HEK293 (cell line): ENCODE measurements at regions not wholly inside any gene's neighbourhood (a gene's known extent, or its start where the extent isn't known, plus 50 kb on each side); places are given as distances from the start of the nearest gene placed in this dataset.

Experiments used
- CTCF ChIA-PET: fragments of 350-600 bp; formaldehyde crosslinking; extraction: SDS; loops from one replicate; lab custom pipeline; 2021; ENCODE audit warnings: antibody characterized with exemption; lab: Yijun Ruan, JAX
- POLR2A ChIA-PET: fragments of 300-600 bp; formaldehyde crosslinking; extraction: SDS; loops from one replicate; lab custom pipeline; 2020; ENCODE audit warnings: antibody characterized with exemption, inconsistent platforms; lab: Yijun Ruan, JAX
- H3K27ac ChIP-seq: fragments of 200-500 bp; sonication (Bioruptor generic); 2 replicates; pipeline ENCODE4 v1.5.1; 2014; ENCODE audit warnings: low read depth, low read length, control low read depth, inconsistent platforms; ENCODE audit errors: extremely low read depth
- H3K36me3 ChIP-seq, 2 experiments: fragments of 200-500 bp in 1 of 2; sonication (Bioruptor generic) in 1 of 2; 1 replicate in 1 of 2; 2 replicates in 1 of 2; pipeline ENCODE4 v1.5.1; 2014 to 2017; ENCODE audit warnings: inconsistent platforms in 2 of 2, low read length in 2 of 2; ENCODE audit not compliant: control insufficient read depth in 2 of 2, insufficient read depth in 1 of 2
- H3K4me1 ChIP-seq: fragments of 200-500 bp; sonication (Bioruptor generic); 2 replicates; pipeline ENCODE4 v1.5.1; 2014; ENCODE audit warnings: mild to moderate bottlenecking, low read length, inconsistent platforms; ENCODE audit not compliant: control insufficient read depth, insufficient read depth
- H3K4me3 ChIP-seq: 2 replicates; pipeline ENCODE4 v1.5.1; 2011; ENCODE audit warnings: low read depth, mild to moderate bottlenecking, control low read depth, low read length, moderate library complexity
- H3K9me3 ChIP-seq: fragments of 200-500 bp; sonication (Bioruptor generic); 2 replicates; pipeline ENCODE4 v1.5.1; 2014; ENCODE audit warnings: low read depth, low read length, inconsistent platforms; ENCODE audit not compliant: control insufficient read depth, insufficient read depth
- ATF2 ChIP-seq: fragments of 450-650 bp; formaldehyde crosslinking; IDR thresholded peaks from 2 replicates; pipeline ENCODE4 v1.5.1; 2016; ENCODE audit warnings: missing biosample characterization, missing genetic modification characterization, low read depth
- CTCF ChIP-seq: fragments of 450-650 bp; formaldehyde crosslinking; IDR thresholded peaks from 2 replicates; pipeline ENCODE4 v1.5.1; 2016; ENCODE audit warnings: missing biosample characterization, missing genetic modification characterization
- FEZF1 ChIP-seq: fragments of 450-650 bp; formaldehyde crosslinking; IDR thresholded peaks from 2 replicates; pipeline ENCODE4 v1.5.1; 2016; ENCODE audit warnings: missing biosample characterization, missing genetic modification characterization
- GLIS1 ChIP-seq: fragments of 450-650 bp; formaldehyde crosslinking; IDR thresholded peaks from 2 replicates; pipeline ENCODE4 v1.5.1; 2016; ENCODE audit warnings: missing biosample characterization, missing genetic modification characterization
- GLIS2 ChIP-seq: fragments of 450-650 bp; formaldehyde crosslinking; IDR thresholded peaks from 2 replicates; pipeline ENCODE4 v1.5.1; 2016; ENCODE audit warnings: missing biosample characterization, missing genetic modification characterization
- HOXD13 ChIP-seq: sonication (generic); formaldehyde crosslinking; IDR thresholded peaks from 2 replicates; pipeline ENCODE4 v1.8.0; 2022; ENCODE audit warnings: missing genetic modification reagents, borderline replicate concordance
- KLF16 ChIP-seq: fragments of 450-650 bp; formaldehyde crosslinking; IDR thresholded peaks from 2 replicates; pipeline ENCODE4 v1.5.1; 2017; ENCODE audit warnings: missing biosample characterization, missing genetic modification characterization
- SCRT1 ChIP-seq: fragments of 450-650 bp; formaldehyde crosslinking; IDR thresholded peaks from 2 replicates; pipeline ENCODE4 v1.5.1; 2016; ENCODE audit warnings: missing biosample characterization, missing genetic modification characterization, borderline replicate concordance
- ZBTB17 ChIP-seq: fragments of 450-650 bp; formaldehyde crosslinking; IDR thresholded peaks from 2 replicates; pipeline ENCODE4 v1.5.1; 2016; ENCODE audit warnings: missing biosample characterization, missing genetic modification characterization
- ZBTB49 ChIP-seq: fragments of 450-650 bp; formaldehyde crosslinking; IDR thresholded peaks from 2 replicates; pipeline ENCODE4 v1.5.1; 2016; ENCODE audit warnings: missing biosample characterization, missing genetic modification characterization, low read depth
- ZFHX2 ChIP-seq: fragments of 450-650 bp; formaldehyde crosslinking; conservative IDR thresholded peaks from 2 replicates; pipeline ENCODE4 v1.5.1; 2016; ENCODE audit warnings: missing biosample characterization, missing genetic modification characterization
- ZIC2 ChIP-seq: fragments of 450-650 bp; formaldehyde crosslinking; IDR thresholded peaks from 2 replicates; pipeline ENCODE4 v1.5.1; 2016; ENCODE audit warnings: missing biosample characterization, missing genetic modification characterization
- ZNF132 ChIP-seq: fragments of 450-650 bp; formaldehyde crosslinking; IDR thresholded peaks from 2 replicates; pipeline ENCODE4 v1.5.1; 2017; ENCODE audit warnings: missing biosample characterization, missing genetic modification characterization, borderline replicate concordance
- ZNF23 ChIP-seq: fragments of 450-650 bp; formaldehyde crosslinking; IDR thresholded peaks from 2 replicates; pipeline ENCODE4 v1.5.1; 2016; ENCODE audit warnings: missing biosample characterization, missing genetic modification characterization, borderline replicate concordance
- ZNF266 ChIP-seq: fragments of 450-650 bp; formaldehyde crosslinking; IDR thresholded peaks from 2 replicates; pipeline ENCODE4 v1.5.1; 2016; ENCODE audit warnings: missing biosample characterization, missing genetic modification characterization, low read depth
- ZNF398 ChIP-seq: fragments of 450-650 bp; formaldehyde crosslinking; IDR thresholded peaks from 2 replicates; pipeline ENCODE4 v1.5.1; 2017; ENCODE audit warnings: missing biosample characterization, missing genetic modification characterization
- ZNF48 ChIP-seq: fragments of 450-650 bp; formaldehyde crosslinking; IDR thresholded peaks from 2 replicates; pipeline ENCODE4 v1.5.1; 2016; ENCODE audit warnings: missing biosample characterization, missing genetic modification characterization
- ZNF549 ChIP-seq: fragments of 450-650 bp; IDR thresholded peaks from 2 replicates; pipeline ENCODE4 v1.5.1; 2018; ENCODE audit warnings: missing biosample characterization, missing genetic modification characterization, mild to moderate bottlenecking, inconsistent platforms, moderate library complexity
- ZNF600 ChIP-seq: fragments of 450-650 bp; formaldehyde crosslinking; IDR thresholded peaks from 2 replicates; pipeline ENCODE4 v1.5.1; 2016; ENCODE audit warnings: missing biosample characterization, missing genetic modification characterization
- ZNF654 ChIP-seq: fragments of 450-650 bp; formaldehyde crosslinking; IDR thresholded peaks from 2 replicates; pipeline ENCODE4 v1.5.1; 2016; ENCODE audit warnings: low read depth, missing biosample characterization, missing genetic modification characterization
- ZNF707 ChIP-seq: fragments of 450-650 bp; formaldehyde crosslinking; IDR thresholded peaks from 2 replicates; pipeline ENCODE4 v1.5.1; 2016; ENCODE audit warnings: missing biosample characterization, missing genetic modification characterization
- ZNF777 ChIP-seq: fragments of 450-650 bp; formaldehyde crosslinking; IDR thresholded peaks from 2 replicates; pipeline ENCODE4 v1.5.1; 2017; ENCODE audit warnings: missing biosample characterization, missing genetic modification characterization, borderline replicate concordance
- ZNF785 ChIP-seq: fragments of 450-650 bp; formaldehyde crosslinking; IDR thresholded peaks from 2 replicates; pipeline ENCODE4 v1.5.1; 2016; ENCODE audit warnings: missing biosample characterization, missing genetic modification characterization
- ZSCAN16 ChIP-seq: fragments of 450-650 bp; formaldehyde crosslinking; IDR thresholded peaks from 2 replicates; pipeline ENCODE4 v1.5.1; 2016; ENCODE audit warnings: missing biosample characterization, missing genetic modification characterization
- ZSCAN23 ChIP-seq: fragments of 450-650 bp; formaldehyde crosslinking; IDR thresholded peaks from 2 replicates; pipeline ENCODE4 v1.5.1; 2016; ENCODE audit warnings: missing biosample characterization, missing genetic modification characterization

- CTCF ChIA-PET, result no interaction called here
- TF ChIP-seq ZNF785 (tag by site-specific recombination) (no peak), ZNF777 (tag by site-specific recombination) (no peak), ZNF48 (tag by site-specific recombination) (no peak), ZNF600 (tag by site-specific recombination) (no peak), ZNF549 (tag by site-specific recombination) (no peak), ZBTB17 (no peak), ZNF23 (tag by site-specific recombination) (no peak), ZSCAN16 (tag by site-specific recombination) (no peak), ZNF132 (no peak)
- Histone ChIP-seq H3K36me3 (no peaks in the 10 kb centered on the region), H3K27ac (no peak overlapping the region), H3K9me3 (no peaks in the 10 kb centered on the region), H3K4me3 (no peak overlapping the region), H3K4me1 (peaks cover 5% of the 10 kb centered on the region; the same call in 1 of the 2 replicates)
- POLR2A ChIA-PET, result no interaction called here
Observed at GRCh38 chr2:142189501-142189900, 58.7 kb upstream of the LRP1B start.

- Histone ChIP-seq H3K36me3 (no peaks in the 10 kb centered on the region), H3K4me3 (no peak overlapping the region), H3K4me1 (peaks cover 5% of the 10 kb centered on the region; the same call in 1 of the 2 replicates), H3K27ac (no peak overlapping the region), H3K9me3 (no peaks in the 10 kb centered on the region)
- POLR2A ChIA-PET, result no interaction called here
- TF ChIP-seq GLIS1 (tag by site-specific recombination), result no peak
- TF ChIP-seq ZNF398 (tag by site-specific recombination), result no peak
- no peak for TF ChIP-seq ZBTB49
- TF ChIP-seq ZNF48 (tag by site-specific recombination), result no peak
- no peak for TF ChIP-seq ZFHX2 (tag by site-specific recombination)
- no peak for TF ChIP-seq GLIS2 (tag by site-specific recombination)
- CTCF ChIA-PET, result no interaction called here
Observed at GRCh38 chr2:142188562-142188961, 57.7 kb upstream of the LRP1B start.

- peaks cover 8% of the 10 kb centered on the region for H3K4me1 ChIP-seq
- no peaks in the 10 kb centered on the region for H3K9me3 ChIP-seq
- ChIA-PET CTCF (interaction anchor here (0.6 to 2.3 kb wide), 11 partner anchors 9 to 1963 kb away, joined by 3 to 13 read pairs (median 4); no protein-coding TSS in a partner anchor), POLR2A (no interaction called here)
- no peaks in the 10 kb centered on the region for H3K36me3 ChIP-seq
- H3K27ac ChIP-seq, result no peak overlapping the region; the same call in 1 of the 2 replicates
- H3K4me3 ChIP-seq, result no peak overlapping the region
- TF ChIP-seq FEZF1 (tag by site-specific recombination), result no peak
- TF ChIP-seq ZFHX2 (tag by site-specific recombination), result peak; percentile 48
- no peak for TF ChIP-seq HOXD13
- no peak for TF ChIP-seq ZNF654 (tag by site-specific recombination)
- TF ChIP-seq KLF16, result no peak
- TF ChIP-seq ATF2 (tag by site-specific recombination), result no peak
- no peak for TF ChIP-seq SCRT1 (tag by site-specific recombination)
- no peak for TF ChIP-seq ZNF266 (tag by site-specific recombination)
- peak; percentile 40 for TF ChIP-seq ZIC2
- TF ChIP-seq CTCF (tag by site-specific recombination), result peak; percentile 26; the same call in 1 of the 2 replicates
- TF ChIP-seq ZNF707 (tag by site-specific recombination), result no peak
- no peak for TF ChIP-seq ZSCAN23 (tag by site-specific recombination)
Observed at GRCh38 chr2:142180820-142181533, 50.2 kb upstream of the LRP1B start.
